ENCODE measurements at regions not wholly inside any gene's neighbourhood (a gene's known extent, or its start where the extent isn't known, plus 50 kb on each side); places are given as distances from the start of the nearest gene placed in this dataset.

DNA sequence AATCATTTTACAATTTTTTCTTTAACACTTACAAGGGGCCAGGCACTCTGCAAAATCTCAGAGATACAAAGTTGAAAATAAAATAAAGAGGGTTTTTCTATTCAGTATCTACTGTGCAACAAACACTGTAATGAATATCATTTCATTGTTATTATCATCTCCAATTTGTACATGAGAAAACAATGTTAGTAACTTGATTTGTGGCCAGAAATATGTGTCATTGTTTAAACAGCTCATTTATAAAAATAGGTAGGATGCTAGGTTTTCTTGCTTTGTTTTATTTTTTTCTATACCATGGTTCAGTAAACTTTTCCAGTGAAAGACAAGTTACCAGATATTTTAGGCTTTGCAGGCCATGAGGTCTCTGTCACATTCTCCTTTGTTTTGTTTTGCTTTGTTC lies 318.1 kb upstream of the UBE2E2 start:
- ChIA-PET CTCF (interaction anchor here (1.0 to 7.4 kb wide), 4 partner anchors 27 to 709 kb away, joined by 3 to 56 read pairs (median 19); no protein-coding TSS in a partner anchor), POLR2A (no interaction called here)
- no peak overlapping the region for H3K4me3 Mint-ChIP-seq (ENCODE audit: unreplicated experiment)
- H3K27me3 Mint-ChIP-seq (ENCODE audit: insufficient read depth, unreplicated experiment) = no peaks in the 10 kb centered on the region
- no peaks in the 10 kb centered on the region for H3K9me3 Mint-ChIP-seq (ENCODE audit: unreplicated experiment)
- no peaks in the 10 kb centered on the region for H3K4me1 Mint-ChIP-seq (ENCODE audit: insufficient read depth, unreplicated experiment)
- TF ChIP-seq, protein P1, sequence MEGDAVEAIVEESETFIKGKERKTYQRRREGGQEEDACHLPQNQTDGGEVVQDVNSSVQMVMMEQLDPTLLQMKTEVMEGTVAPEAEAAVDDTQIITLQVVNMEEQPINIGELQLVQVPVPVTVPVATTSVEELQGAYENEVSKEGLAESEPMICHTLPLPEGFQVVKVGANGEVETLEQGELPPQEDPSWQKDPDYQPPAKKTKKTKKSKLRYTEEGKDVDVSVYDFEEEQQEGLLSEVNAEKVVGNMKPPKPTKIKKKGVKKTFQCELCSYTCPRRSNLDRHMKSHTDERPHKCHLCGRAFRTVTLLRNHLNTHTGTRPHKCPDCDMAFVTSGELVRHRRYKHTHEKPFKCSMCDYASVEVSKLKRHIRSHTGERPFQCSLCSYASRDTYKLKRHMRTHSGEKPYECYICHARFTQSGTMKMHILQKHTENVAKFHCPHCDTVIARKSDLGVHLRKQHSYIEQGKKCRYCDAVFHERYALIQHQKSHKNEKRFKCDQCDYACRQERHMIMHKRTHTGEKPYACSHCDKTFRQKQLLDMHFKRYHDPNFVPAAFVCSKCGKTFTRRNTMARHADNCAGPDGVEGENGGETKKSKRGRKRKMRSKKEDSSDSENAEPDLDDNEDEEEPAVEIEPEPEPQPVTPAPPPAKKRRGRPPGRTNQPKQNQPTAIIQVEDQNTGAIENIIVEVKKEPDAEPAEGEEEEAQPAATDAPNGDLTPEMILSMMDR (IDR thresholded peaks at IDR 0.05; ENCODE audit: unreplicated experiment) = no peak
- H3K27ac Mint-ChIP-seq (ENCODE audit: low read depth, unreplicated experiment) = no peak overlapping the region
- intact Hi-C loops (cut with micrococcal nuclease) = no loop called here
- DNase-seq (ENCODE audit: unreplicated experiment) = no peak
- no peaks in the 10 kb centered on the region for H3K36me3 Mint-ChIP-seq (ENCODE audit: insufficient read depth, unreplicated experiment)
- no TSS peak for BruUV-seq (replicated peaks)

DNA sequence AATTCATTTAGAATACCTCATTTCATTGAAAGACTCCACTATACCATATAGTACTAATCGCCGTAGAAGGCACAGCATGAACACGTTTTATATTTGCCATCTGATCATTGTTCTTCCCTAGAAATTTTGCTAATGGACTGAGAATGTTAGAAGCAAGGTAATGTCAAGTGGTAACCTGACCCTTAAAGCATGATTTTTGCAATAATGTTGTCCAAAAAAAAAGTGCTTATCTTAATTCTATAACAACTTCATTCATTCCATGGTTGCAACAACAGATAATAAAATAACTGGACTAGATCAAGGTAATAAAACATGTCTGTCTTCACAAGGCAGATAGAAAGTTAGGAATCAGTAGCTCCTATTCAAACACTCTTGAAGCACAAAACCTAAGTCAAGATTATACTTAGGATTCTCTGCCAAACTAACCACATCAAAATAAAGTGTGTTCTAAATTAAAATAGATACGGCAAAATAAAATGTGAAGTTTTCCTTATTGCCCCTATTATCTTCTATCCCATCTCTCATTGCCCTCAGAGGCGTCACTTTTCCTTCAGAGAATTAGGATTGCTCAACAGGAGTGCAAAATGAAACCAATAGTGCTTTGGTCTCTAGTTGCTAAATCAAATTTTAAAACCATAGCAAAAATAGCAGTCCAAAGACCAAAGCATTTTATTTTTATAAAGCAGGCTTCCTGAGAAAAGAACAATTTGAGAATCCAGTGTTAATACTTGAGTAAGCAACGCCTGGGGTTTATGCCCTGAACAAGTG lies 317.4 kb upstream of the UBE2E2 start:
- DNase-seq (ENCODE audit: unreplicated experiment) = no peak
- Mint-ChIP-seq H3K27ac (ENCODE audit: low read depth, unreplicated experiment) (no peak overlapping the region), H3K36me3 (ENCODE audit: insufficient read depth, unreplicated experiment) (no peaks in the 10 kb centered on the region), H3K4me3 (ENCODE audit: unreplicated experiment) (no peak overlapping the region), H3K9me3 (ENCODE audit: unreplicated experiment) (no peaks in the 10 kb centered on the region), H3K4me1 (ENCODE audit: insufficient read depth, unreplicated experiment) (no peaks in the 10 kb centered on the region), H3K27me3 (ENCODE audit: insufficient read depth, unreplicated experiment) (peaks cover 5% of the 10 kb centered on the region)
- no TSS peak for BruUV-seq (replicated peaks)
- ChIA-PET CTCF (interaction anchor here (0.7 to 7.4 kb wide), 8 partner anchors 71 to 710 kb away, joined by 3 to 56 read pairs (median 16); no protein-coding TSS in a partner anchor), POLR2A (no interaction called here)
- intact Hi-C loops (cut with micrococcal nuclease) = no loop called here
- TF ChIP-seq, protein P1 (IDR thresholded peaks at IDR 0.05; ENCODE audit: unreplicated experiment) = no peak

DNA sequence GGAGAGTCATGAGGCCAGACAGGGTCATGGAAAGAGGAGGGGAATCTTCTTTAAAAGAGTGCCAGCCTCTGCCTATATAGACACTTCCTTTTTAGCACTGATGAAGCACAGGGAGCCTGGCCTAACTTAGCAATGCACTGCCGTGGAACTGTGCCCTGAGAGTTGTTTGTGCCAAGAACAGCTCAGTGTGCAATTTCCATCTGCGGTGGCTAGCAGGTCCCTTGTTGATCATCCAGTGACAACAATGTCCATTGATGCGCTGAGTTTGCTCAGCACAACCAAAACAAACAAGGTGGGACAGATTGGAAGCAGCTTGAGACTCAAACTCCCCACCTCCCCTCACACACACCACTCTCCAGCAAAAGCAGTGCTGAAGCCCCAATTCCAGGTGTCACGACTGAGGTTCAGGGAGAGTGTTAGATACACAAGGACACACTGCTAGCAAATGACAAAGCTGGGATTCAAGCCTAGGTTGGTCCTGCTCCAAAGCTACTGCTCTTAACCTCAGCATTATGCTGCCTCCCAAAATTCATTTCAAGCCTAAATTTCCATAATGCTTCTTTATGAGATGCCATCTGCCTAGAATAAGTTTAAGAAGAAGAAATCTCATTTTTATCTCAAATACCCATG lies 316.6 kb upstream of the UBE2E2 start:
- no TSS peak for BruUV-seq (replicated peaks)
- TF ChIP-seq, protein P1 (IDR thresholded peaks at IDR 0.05; ENCODE audit: unreplicated experiment) = no peak
- Mint-ChIP-seq H3K4me3 (ENCODE audit: unreplicated experiment) (no peak overlapping the region), H3K9me3 (ENCODE audit: unreplicated experiment) (no peaks in the 10 kb centered on the region), H3K27ac (ENCODE audit: low read depth, unreplicated experiment) (no peak overlapping the region), H3K4me1 (ENCODE audit: insufficient read depth, unreplicated experiment) (no peaks in the 10 kb centered on the region), H3K27me3 (ENCODE audit: insufficient read depth, unreplicated experiment) (peaks cover 13% of the 10 kb centered on the region), H3K36me3 (ENCODE audit: insufficient read depth, unreplicated experiment) (no peaks in the 10 kb centered on the region)
- DNase-seq (ENCODE audit: unreplicated experiment) = no peak
- ChIA-PET POLR2A (interaction anchor here (0.6 to 1.1 kb wide), 2 partner anchors 24 to 155 kb away, joined by 3 read pairs; no protein-coding TSS in a partner anchor), CTCF (interaction anchor here (0.7 to 7.4 kb wide), 17 partner anchors 11 to 711 kb away, joined by 3 to 56 read pairs (median 7); no protein-coding TSS in a partner anchor)
- intact Hi-C loops (cut with micrococcal nuclease) = loop anchor here (1.0 kb wide), 3 partner anchors 156 to 710 kb away; no protein-coding TSS in a partner anchor

DNA sequence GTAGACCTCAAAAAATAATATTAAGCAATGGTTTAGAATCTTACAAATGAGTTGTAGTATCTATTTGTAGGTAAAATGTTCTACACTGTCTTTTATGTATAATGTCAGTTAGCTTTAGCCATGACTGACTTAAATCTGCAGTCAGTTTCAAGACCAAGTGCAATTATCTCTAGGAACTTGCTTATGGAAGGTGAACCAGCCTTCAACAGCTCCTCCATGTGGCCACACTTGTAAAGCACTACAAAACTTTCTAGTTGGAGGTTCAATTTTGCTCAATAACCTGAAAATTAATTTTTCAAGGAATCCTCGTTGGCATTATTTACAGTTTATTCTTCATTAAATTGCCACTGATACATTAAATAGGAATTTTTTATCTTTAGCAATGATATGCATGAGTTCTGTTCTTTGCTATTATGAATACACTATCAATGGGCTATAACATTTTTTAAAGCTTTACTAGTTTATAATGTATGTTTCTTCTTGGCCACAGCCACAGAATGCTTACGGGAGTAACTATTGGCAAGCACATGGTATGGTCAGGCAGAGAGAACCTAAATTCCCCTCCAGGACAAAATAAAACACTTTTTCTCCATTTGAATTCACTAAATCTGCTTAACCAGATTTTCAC lies 315.3 kb upstream of the UBE2E2 start:
- BruUV-seq (replicated peaks) = no TSS peak
- no peaks in the 10 kb centered on the region for H3K4me1 Mint-ChIP-seq (ENCODE audit: insufficient read depth, unreplicated experiment)
- intact Hi-C loops (cut with micrococcal nuclease) = loop anchor here (1.0 kb wide), 3 partner anchors 157 to 711 kb away; no protein-coding TSS in a partner anchor
- no peak overlapping the region for H3K4me3 Mint-ChIP-seq (ENCODE audit: unreplicated experiment)
- H3K27ac Mint-ChIP-seq (ENCODE audit: low read depth, unreplicated experiment) = no peak overlapping the region
- DNase-seq (ENCODE audit: unreplicated experiment) = peak; percentile 56
- POLR2A ChIA-PET = interaction anchor here (0.6 to 1.1 kb wide), 2 partner anchors 75 to 156 kb away, joined by 3 read pairs; no protein-coding TSS in a partner anchor
- no peaks in the 10 kb centered on the region for H3K36me3 Mint-ChIP-seq (ENCODE audit: insufficient read depth, unreplicated experiment)
- TF ChIP-seq, protein P1 (IDR thresholded peaks at IDR 0.05; ENCODE audit: unreplicated experiment) = peak; percentile 79
- CTCF ChIA-PET = interaction anchor here (0.6 to 7.4 kb wide), 40 partner anchors 8 to 760 kb away, joined by 3 to 56 read pairs (median 4); no protein-coding TSS in a partner anchor
- H3K27me3 Mint-ChIP-seq (ENCODE audit: insufficient read depth, unreplicated experiment) = peaks cover 22% of the 10 kb centered on the region
- H3K9me3 Mint-ChIP-seq (ENCODE audit: unreplicated experiment) = no peaks in the 10 kb centered on the region

Measured in MCF 10A (cell line).